ENCODE measurements at regions not wholly inside any gene's neighbourhood (a gene's known extent, or its start where the extent isn't known, plus 50 kb on each side); places are given as distances from the start of the nearest gene placed in this dataset.

DNA sequence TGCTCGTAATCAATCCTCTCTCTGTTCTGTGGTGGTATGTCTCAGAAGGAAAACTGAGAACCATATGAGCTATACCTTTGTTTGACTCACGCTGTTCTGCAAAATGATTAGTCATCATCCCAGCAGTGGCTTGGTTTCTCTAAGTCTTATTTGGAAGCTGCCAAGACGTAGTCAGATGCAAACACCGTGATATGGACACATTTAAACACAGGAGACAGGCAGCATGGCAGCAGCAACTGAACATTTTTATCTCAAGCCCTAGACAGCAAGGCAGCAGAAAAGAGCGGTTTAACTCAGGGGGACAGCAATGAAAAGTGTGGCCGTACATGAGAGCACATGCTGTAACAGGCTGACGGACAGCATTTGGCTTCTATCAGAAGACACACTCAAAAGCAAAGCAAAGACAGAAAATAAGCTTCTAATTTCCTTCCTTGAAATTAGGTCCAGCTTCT lies 1295.1 kb downstream of the EPHA7 start:
- TF ChIP-seq, protein P1, sequence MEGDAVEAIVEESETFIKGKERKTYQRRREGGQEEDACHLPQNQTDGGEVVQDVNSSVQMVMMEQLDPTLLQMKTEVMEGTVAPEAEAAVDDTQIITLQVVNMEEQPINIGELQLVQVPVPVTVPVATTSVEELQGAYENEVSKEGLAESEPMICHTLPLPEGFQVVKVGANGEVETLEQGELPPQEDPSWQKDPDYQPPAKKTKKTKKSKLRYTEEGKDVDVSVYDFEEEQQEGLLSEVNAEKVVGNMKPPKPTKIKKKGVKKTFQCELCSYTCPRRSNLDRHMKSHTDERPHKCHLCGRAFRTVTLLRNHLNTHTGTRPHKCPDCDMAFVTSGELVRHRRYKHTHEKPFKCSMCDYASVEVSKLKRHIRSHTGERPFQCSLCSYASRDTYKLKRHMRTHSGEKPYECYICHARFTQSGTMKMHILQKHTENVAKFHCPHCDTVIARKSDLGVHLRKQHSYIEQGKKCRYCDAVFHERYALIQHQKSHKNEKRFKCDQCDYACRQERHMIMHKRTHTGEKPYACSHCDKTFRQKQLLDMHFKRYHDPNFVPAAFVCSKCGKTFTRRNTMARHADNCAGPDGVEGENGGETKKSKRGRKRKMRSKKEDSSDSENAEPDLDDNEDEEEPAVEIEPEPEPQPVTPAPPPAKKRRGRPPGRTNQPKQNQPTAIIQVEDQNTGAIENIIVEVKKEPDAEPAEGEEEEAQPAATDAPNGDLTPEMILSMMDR (conservative IDR thresholded peaks at IDR 0.05; ENCODE audit: low read depth, low read length) = no peak
- no peak for TF ChIP-seq EZH2 (IDR thresholded peaks at IDR 0.05; ENCODE audit: borderline replicate concordance, low read depth, low read length, poor library complexity, severe bottlenecking)

Data from A673 (cell line).